BE2C (cell line): ENCODE measurements at regions not wholly inside any gene's neighbourhood (a gene's known extent, or its start where the extent isn't known, plus 50 kb on each side); places are given as distances from the start of the nearest gene placed in this dataset.

Experiments used
- DNase-seq: peaks from one replicate; pipeline ENCODE4 v3.0.0-alpha.2; 2020
- H3K27me3 ChIP-seq: fragments of 250-450 bp; sonication (Bioruptor Pico); 2 replicates; pipeline ENCODE4 v1.5.1; 2020; ENCODE audit warnings: mild to moderate bottlenecking
- H3K36me3 ChIP-seq: fragments of 250-450 bp; sonication (Bioruptor Pico); 2 replicates; pipeline ENCODE4 v1.5.1; 2020; ENCODE audit warnings: mild to moderate bottlenecking
- H3K4me1 ChIP-seq: fragments of 250-450 bp; sonication (Bioruptor Pico); 2 replicates; pipeline ENCODE4 v1.5.1; 2020
- H3K4me3 ChIP-seq: 2 replicates; pipeline ENCODE4 v1.5.1; 2011; ENCODE audit warnings: low read depth, low read length
- H3K9me3 ChIP-seq: fragments of 250-450 bp; sonication (Bioruptor Pico); 2 replicates; pipeline ENCODE4 v1.5.1; 2020
- CTCF ChIP-seq: IDR thresholded peaks from 2 replicates; pipeline ENCODE4 v1.5.1; 2012; ENCODE audit warnings: mild to moderate bottlenecking, low read depth, low read length

- H3K27me3 ChIP-seq, result no peaks in the 10 kb centered on the region
- no peak overlapping the region for H3K4me3 ChIP-seq
- TF ChIP-seq CTCF, result no peak
- H3K36me3 ChIP-seq, result no peaks in the 10 kb centered on the region
- H3K4me1 ChIP-seq, result no peaks in the 10 kb centered on the region
- DNase-seq, result no peak
- no peaks in the 10 kb centered on the region for H3K9me3 ChIP-seq
Observed at GRCh38 chr3:159158801-159159200, 356.9 kb downstream of the MFSD1 start.

- Histone ChIP-seq H3K36me3 (no peaks in the 10 kb centered on the region), H3K4me3 (no peak overlapping the region), H3K4me1 (no peaks in the 10 kb centered on the region), H3K27me3 (no peaks in the 10 kb centered on the region), H3K9me3 (no peaks in the 10 kb centered on the region)
- no peak for TF ChIP-seq CTCF
- no peak for DNase-seq
Observed at GRCh38 chr3:159159546-159159945, 357.7 kb downstream of the MFSD1 start.

GRCh38 chr3:159163656-159164055 is 361.8 kb downstream of the MFSD1 start:
- DNase-seq, result no peak
- Histone ChIP-seq H3K4me1 (no peaks in the 10 kb centered on the region), H3K36me3 (no peaks in the 10 kb centered on the region), H3K9me3 (no peaks in the 10 kb centered on the region), H3K27me3 (no peaks in the 10 kb centered on the region), H3K4me3 (no peak overlapping the region)
- no peak for TF ChIP-seq CTCF

GRCh38 chr3:159165961-159166360 is 364.1 kb downstream of the MFSD1 start:
- no peak overlapping the region for H3K4me3 ChIP-seq
- H3K4me1 ChIP-seq, result no peaks in the 10 kb centered on the region
- H3K9me3 ChIP-seq, result no peaks in the 10 kb centered on the region
- no peak for DNase-seq
- H3K36me3 ChIP-seq, result no peaks in the 10 kb centered on the region
- no peaks in the 10 kb centered on the region for H3K27me3 ChIP-seq
- no peak for TF ChIP-seq CTCF

GRCh38 chr3:159166899-159167586 is 365.2 kb downstream of the MFSD1 start:
- Histone ChIP-seq H3K9me3 (no peaks in the 10 kb centered on the region), H3K4me1 (no peaks in the 10 kb centered on the region), H3K4me3 (no peak overlapping the region), H3K36me3 (no peaks in the 10 kb centered on the region), H3K27me3 (no peaks in the 10 kb centered on the region)
- DNase-seq, result no peak
- TF ChIP-seq CTCF, result no peak

GRCh38 chr3:159168788-159169187 is 366.9 kb downstream of the MFSD1 start:
- Histone ChIP-seq H3K36me3 (no peaks in the 10 kb centered on the region), H3K27me3 (no peaks in the 10 kb centered on the region), H3K4me1 (no peaks in the 10 kb centered on the region), H3K9me3 (no peaks in the 10 kb centered on the region), H3K4me3 (no peak overlapping the region)
- TF ChIP-seq CTCF, result no peak
- DNase-seq, result no peak
